ENCODE measurements at regions not wholly inside any gene's neighbourhood (a gene's known extent, or its start where the extent isn't known, plus 50 kb on each side); places are given as distances from the start of the nearest gene placed in this dataset.

DNA sequence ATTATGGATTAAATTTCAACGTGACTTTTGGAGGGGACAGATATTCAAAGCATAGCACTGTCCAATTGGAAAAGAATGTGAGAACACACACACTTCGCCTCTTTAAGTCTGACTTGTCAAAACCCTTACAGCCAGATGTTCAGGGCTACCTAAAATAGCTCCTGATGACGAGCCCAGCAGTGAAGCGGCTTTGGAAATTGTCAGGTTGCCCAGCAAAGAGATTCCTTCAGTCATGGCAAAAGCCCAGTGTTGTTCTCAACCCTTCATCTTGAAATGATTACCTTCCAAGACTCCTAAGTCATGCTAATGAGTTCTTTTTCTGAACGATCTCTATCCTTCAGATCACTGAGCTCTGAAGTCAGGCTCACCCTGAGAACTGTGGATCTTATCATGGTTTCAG lies 436.6 kb downstream of the LRATD1 start:
- H3K4me1 Mint-ChIP-seq (ENCODE audit: low read depth, unreplicated experiment): no peaks in the 10 kb centered on the region
- H3K27ac Mint-ChIP-seq (ENCODE audit: unreplicated experiment): no peak overlapping the region
- Histone ChIP-seq H3K4me2 (ENCODE audit: low read length) (no peak overlapping the region), H3K4me3 (ENCODE audit: insufficient read depth, low read depth, low read length) (no peak overlapping the region), H3K79me2 (ENCODE audit: insufficient read depth, low read length) (no peaks in the 10 kb centered on the region), H3K36me3 (ENCODE audit: insufficient read depth, low read length) (no peaks in the 10 kb centered on the region), H4K20me1 (ENCODE audit: insufficient read depth, low read length) (no peaks in the 10 kb centered on the region), H3K4me1 (ENCODE audit: insufficient read depth, low read length) (no peaks in the 10 kb centered on the region), H2AFZ (ENCODE audit: low read depth, low read length) (no peak overlapping the region), H3K27me3 (ENCODE audit: insufficient read depth, low read length) (no peaks in the 10 kb centered on the region), H3K27ac (ENCODE audit: low read depth, low read length) (no peak overlapping the region), H3K9me3 (ENCODE audit: insufficient read depth, low read depth, low read length) (no peaks in the 10 kb centered on the region), H3K9ac (ENCODE audit: low read length) (no peak overlapping the region)
- TF ChIP-seq, protein P1, sequence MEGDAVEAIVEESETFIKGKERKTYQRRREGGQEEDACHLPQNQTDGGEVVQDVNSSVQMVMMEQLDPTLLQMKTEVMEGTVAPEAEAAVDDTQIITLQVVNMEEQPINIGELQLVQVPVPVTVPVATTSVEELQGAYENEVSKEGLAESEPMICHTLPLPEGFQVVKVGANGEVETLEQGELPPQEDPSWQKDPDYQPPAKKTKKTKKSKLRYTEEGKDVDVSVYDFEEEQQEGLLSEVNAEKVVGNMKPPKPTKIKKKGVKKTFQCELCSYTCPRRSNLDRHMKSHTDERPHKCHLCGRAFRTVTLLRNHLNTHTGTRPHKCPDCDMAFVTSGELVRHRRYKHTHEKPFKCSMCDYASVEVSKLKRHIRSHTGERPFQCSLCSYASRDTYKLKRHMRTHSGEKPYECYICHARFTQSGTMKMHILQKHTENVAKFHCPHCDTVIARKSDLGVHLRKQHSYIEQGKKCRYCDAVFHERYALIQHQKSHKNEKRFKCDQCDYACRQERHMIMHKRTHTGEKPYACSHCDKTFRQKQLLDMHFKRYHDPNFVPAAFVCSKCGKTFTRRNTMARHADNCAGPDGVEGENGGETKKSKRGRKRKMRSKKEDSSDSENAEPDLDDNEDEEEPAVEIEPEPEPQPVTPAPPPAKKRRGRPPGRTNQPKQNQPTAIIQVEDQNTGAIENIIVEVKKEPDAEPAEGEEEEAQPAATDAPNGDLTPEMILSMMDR (IDR thresholded peaks at IDR 0.05; ENCODE audit: insufficient read depth, low read depth, low read length): no peak
- H3K4me3 Mint-ChIP-seq (ENCODE audit: unreplicated experiment): no peak overlapping the region
- DNase-seq (ENCODE audit: low read depth) (peak; percentile 79), FAIRE-seq (no peak)
- H3K27me3 Mint-ChIP-seq (ENCODE audit: low read depth, unreplicated experiment): no peaks in the 10 kb centered on the region
- H3K36me3 Mint-ChIP-seq (ENCODE audit: low read depth, unreplicated experiment): no peaks in the 10 kb centered on the region
- H3K9me3 Mint-ChIP-seq (ENCODE audit: unreplicated experiment): no peaks in the 10 kb centered on the region

DNA sequence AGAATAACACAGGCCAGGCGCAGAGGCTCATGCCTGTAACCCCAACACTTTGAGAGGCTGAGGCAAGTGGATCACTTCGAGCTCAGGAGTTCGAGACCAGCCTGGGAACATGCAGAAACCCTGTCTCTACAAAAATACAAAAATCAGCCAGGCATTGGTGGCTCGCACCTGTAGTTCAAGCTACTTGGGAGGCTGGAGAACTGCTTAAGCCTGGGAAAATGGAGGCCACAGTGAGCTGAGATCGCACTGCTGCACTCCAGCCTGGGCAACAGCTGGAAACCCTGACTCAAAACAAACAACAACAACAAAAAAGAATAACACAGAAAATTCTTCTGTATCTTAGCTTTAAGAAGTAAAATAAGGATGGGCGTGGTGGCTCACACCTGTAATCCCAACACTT lies 440.3 kb downstream of the LRATD1 start:
- H3K4me3 ChIP-seq (ENCODE audit: insufficient read depth, low read depth, low read length): no peak overlapping the region

DNA sequence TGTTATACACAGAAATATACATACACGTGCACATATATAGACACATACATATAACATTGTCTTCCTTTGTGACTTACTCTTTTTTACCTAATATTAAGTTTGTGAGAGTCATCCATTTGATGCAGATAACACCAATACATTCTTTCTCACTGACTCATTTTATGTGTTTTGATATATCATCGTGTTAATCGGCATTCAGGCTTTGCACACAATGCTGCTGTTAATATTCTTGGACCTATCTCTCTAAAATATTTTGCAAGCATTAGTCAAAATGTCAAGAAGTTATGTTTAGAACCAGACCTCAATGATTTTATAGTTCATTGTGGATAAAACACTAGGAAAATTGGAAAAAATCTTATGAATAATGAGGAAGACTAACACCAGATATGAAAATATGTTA lies 441.1 kb downstream of the LRATD1 start:
- Mint-ChIP-seq H3K4me1 (ENCODE audit: low read depth, unreplicated experiment) (no peaks in the 10 kb centered on the region), H3K36me3 (ENCODE audit: low read depth, unreplicated experiment) (no peaks in the 10 kb centered on the region), H3K9me3 (ENCODE audit: unreplicated experiment) (peaks cover 5% of the 10 kb centered on the region), H3K27ac (ENCODE audit: unreplicated experiment) (no peak overlapping the region), H3K27me3 (ENCODE audit: low read depth, unreplicated experiment) (no peaks in the 10 kb centered on the region), H3K4me3 (ENCODE audit: unreplicated experiment) (no peak overlapping the region)
- Histone ChIP-seq H4K20me1 (ENCODE audit: insufficient read depth, low read length) (no peaks in the 10 kb centered on the region), H3K27ac (ENCODE audit: low read depth, low read length) (no peak overlapping the region), H3K79me2 (ENCODE audit: insufficient read depth, low read length) (no peaks in the 10 kb centered on the region), H3K9me3 (ENCODE audit: insufficient read depth, low read depth, low read length) (no peaks in the 10 kb centered on the region), H2AFZ (ENCODE audit: low read depth, low read length) (no peak overlapping the region), H3K36me3 (ENCODE audit: insufficient read depth, low read length) (no peaks in the 10 kb centered on the region), H3K4me1 (ENCODE audit: insufficient read depth, low read length) (no peaks in the 10 kb centered on the region), H3K4me2 (ENCODE audit: low read length) (no peak overlapping the region), H3K27me3 (ENCODE audit: insufficient read depth, low read length) (no peaks in the 10 kb centered on the region), H3K4me3 (ENCODE audit: insufficient read depth, low read depth, low read length) (no peak overlapping the region), H3K9ac (ENCODE audit: low read length) (no peak overlapping the region)
- FAIRE-seq (no peak), DNase-seq (ENCODE audit: low read depth) (peak; percentile 79)
- TF ChIP-seq EZH2 (IDR thresholded peaks at IDR 0.05; ENCODE audit: insufficient read depth, low read length): no peak
- TF ChIP-seq, protein P1 (IDR thresholded peaks at IDR 0.05; ENCODE audit: insufficient read depth, low read depth, low read length): no peak

More for the DNA sequence above, 440.3 kb downstream of the LRATD1 start:
- Histone ChIP-seq H3K4me2 (ENCODE audit: low read length) (no peak overlapping the region), H3K27me3 (ENCODE audit: insufficient read depth, low read length) (no peaks in the 10 kb centered on the region), H3K79me2 (ENCODE audit: insufficient read depth, low read length) (no peaks in the 10 kb centered on the region), H3K27ac (ENCODE audit: low read depth, low read length) (no peak overlapping the region), H3K4me1 (ENCODE audit: insufficient read depth, low read length) (no peaks in the 10 kb centered on the region), H3K36me3 (ENCODE audit: insufficient read depth, low read length) (no peaks in the 10 kb centered on the region), H2AFZ (ENCODE audit: low read depth, low read length) (no peak overlapping the region), H4K20me1 (ENCODE audit: insufficient read depth, low read length) (no peaks in the 10 kb centered on the region), H3K9me3 (ENCODE audit: insufficient read depth, low read depth, low read length) (no peaks in the 10 kb centered on the region), H3K9ac (ENCODE audit: low read length) (no peak overlapping the region)
- Mint-ChIP-seq H3K36me3 (ENCODE audit: low read depth, unreplicated experiment) (no peaks in the 10 kb centered on the region), H3K27me3 (ENCODE audit: low read depth, unreplicated experiment) (no peaks in the 10 kb centered on the region), H3K9me3 (ENCODE audit: unreplicated experiment) (peaks cover 5% of the 10 kb centered on the region), H3K4me3 (ENCODE audit: unreplicated experiment) (no peak overlapping the region), H3K4me1 (ENCODE audit: low read depth, unreplicated experiment) (no peaks in the 10 kb centered on the region), H3K27ac (ENCODE audit: unreplicated experiment) (no peak overlapping the region)
- TF ChIP-seq, protein P1 (IDR thresholded peaks at IDR 0.05; ENCODE audit: insufficient read depth, low read depth, low read length): no peak
- TF ChIP-seq EZH2 (IDR thresholded peaks at IDR 0.05; ENCODE audit: insufficient read depth, low read length): no peak
- DNase-seq (ENCODE audit: low read depth) (no peak), FAIRE-seq (no peak)
